PC-9 (cell line): ENCODE measurements at regions not wholly inside any gene's neighbourhood (a gene's known extent, or its start where the extent isn't known, plus 50 kb on each side); places are given as distances from the start of the nearest gene placed in this dataset.

Source experiments
- BruUV-seq: library from RNA; stranded (reverse); fragments of 400-500 nt; replicated peaks from 2 replicates; lab custom pipeline; 2021; lab: Mats Ljungman, UMichigan
- CTCF ChIA-PET: fragments of 300-600 bp; sonication (Branson Sonifier 250); formaldehyde crosslinking; loops from one replicate; lab custom pipeline; 2022; ENCODE audit warnings: antibody characterized with exemption; lab: Charles Lee
- POLR2A ChIA-PET: fragments of 300-600 bp; sonication (Branson Sonifier 250); formaldehyde crosslinking; loops from one replicate; lab custom pipeline; 2022; ENCODE audit warnings: antibody characterized with exemption; ENCODE audit not compliant: unreplicated experiment; lab: Charles Lee
- DNase-seq, 2 experiments: peaks; one replicate each; pipeline versions ENCODE4 v3.0.0 to v3.0.0-alpha.2; 2015 to 2022; ENCODE audit warnings: mixed read lengths in 1 of 2
- H2AFZ ChIP-seq: fragments of 200-600 bp; sonication (generic); 2 replicates; pipeline ENCODE4 v1.8.1; 2017; ENCODE audit warnings: antibody characterized with exemption
- H3F3A ChIP-seq: fragments of 200-600 bp; sonication (generic); 2 replicates; pipeline ENCODE4 v1.8.1; 2017; ENCODE audit warnings: antibody characterized with exemption, mild to moderate bottlenecking, low read depth; ENCODE audit not compliant: insufficient read depth
- H3K27ac ChIP-seq: fragments of 200-600 bp; sonication (generic); 2 replicates; pipeline ENCODE4 v1.6.1; 2016; ENCODE audit warnings: mixed run types
- H3K27me3 ChIP-seq: fragments of 200-600 bp; sonication (generic); 2 replicates; pipeline ENCODE4 v1.6.1; 2016; ENCODE audit warnings: low read depth, mixed run types; ENCODE audit not compliant: insufficient read depth
- H3K36me3 ChIP-seq: fragments of 200-600 bp; sonication (generic); 2 replicates; pipeline ENCODE4 v1.6.1; 2016; ENCODE audit warnings: low read depth, mixed run types
- H3K4me1 ChIP-seq: fragments of 200-600 bp; sonication (generic); replicated peaks from 2 replicates; pipeline ENCODE4 v1.6.1; 2016; ENCODE audit warnings: mixed run types; ENCODE audit not compliant: insufficient read depth
- H3K4me2 ChIP-seq: fragments of 200-600 bp; sonication (generic); 2 replicates; pipeline ENCODE4 v1.6.1; 2017; ENCODE audit warnings: mixed run types
- H3K4me3 ChIP-seq: fragments of 200-600 bp; sonication (generic); 2 replicates; pipeline ENCODE4 v1.6.1; 2016; ENCODE audit warnings: mixed run types
- H3K79me2 ChIP-seq: fragments of 200-600 bp; sonication (generic); 2 replicates; pipeline ENCODE4 v1.6.1; 2017; ENCODE audit warnings: low read depth, mixed run types
- H3K9me2 ChIP-seq: fragments of 200-600 bp; sonication (generic); 2 replicates; pipeline ENCODE4 v1.8.1; 2017; ENCODE audit warnings: mild to moderate bottlenecking; ENCODE audit not compliant: insufficient read depth
- H3K9me3 ChIP-seq: fragments of 200-600 bp; sonication (generic); 2 replicates; pipeline ENCODE4 v1.8.1; 2016; ENCODE audit warnings: low read depth; ENCODE audit not compliant: insufficient read depth
- H4K20me1 ChIP-seq: fragments of 200-600 bp; sonication (generic); 2 replicates; pipeline ENCODE4 v1.8.1; 2017; ENCODE audit not compliant: insufficient read depth
- CTCF ChIP-seq: fragments of 200-600 bp; sonication (generic); conservative IDR thresholded peaks from 2 replicates; pipeline ENCODE4 v1.6.1; 2017; ENCODE audit warnings: mixed run types, antibody characterized with exemption, mild to moderate bottlenecking, moderate library complexity
- EZH2 ChIP-seq: fragments of 200-600 bp; sonication (generic); IDR thresholded peaks from 2 replicates; pipeline ENCODE4 v1.8.0; 2017; ENCODE audit warnings: antibody characterized with exemption, low read depth
- intact Hi-C: fragments of 100-400 bp; cut with micrococcal nuclease; formaldehyde crosslinking; loops from one replicate; pipeline ENCODE4 v1.10.0; 2022; ENCODE audit not compliant: unreplicated experiment

GRCh38 chr13:86572115-86572514, 772.9 kb upstream of the SLITRK6 start:
- ChIA-PET POLR2A (no interaction called here), CTCF (no interaction called here)
- Histone ChIP-seq H2AFZ (no peak overlapping the region), H3K4me1 (no peaks in the 10 kb centered on the region), H4K20me1 (no peaks in the 10 kb centered on the region), H3K4me3 (no peak overlapping the region), H3K27me3 (no peaks in the 10 kb centered on the region), H3K27ac (no peak overlapping the region), H3K9me2 (no peaks in the 10 kb centered on the region; the same call in 1 of the 2 replicates), H3K36me3 (no peaks in the 10 kb centered on the region), H3K79me2 (no peaks in the 10 kb centered on the region), H3K4me2 (no peak overlapping the region), H3K9me3 (no peaks in the 10 kb centered on the region; the same call in 1 of the 2 replicates), H3F3A (no peaks in the 10 kb centered on the region)
- TF ChIP-seq EZH2 (no peak), CTCF (no peak)
- no TSS peak for BruUV-seq
- intact Hi-C loops, result no loop called here
- DNase-seq, result no peak

DNA sequence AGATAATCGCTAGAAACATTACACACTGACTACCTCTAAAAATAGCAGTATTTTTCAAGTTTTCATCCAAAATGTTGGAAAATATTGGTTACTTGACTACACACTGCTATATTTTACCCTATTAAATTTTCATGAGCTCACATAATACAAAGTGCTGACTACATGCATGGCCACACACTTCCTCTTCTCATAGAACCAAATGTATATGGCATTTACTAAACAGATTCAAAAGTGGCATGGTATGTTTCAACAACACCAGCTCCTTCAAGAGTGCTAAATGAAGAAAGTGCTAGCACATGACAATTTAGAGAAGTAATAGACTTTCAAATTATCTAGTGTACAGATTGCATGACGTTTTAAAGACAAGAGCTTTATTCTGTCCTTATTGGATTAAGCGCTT, 780.4 kb upstream of the SLITRK6 start:
- intact Hi-C loops, result no loop called here
- no peak for TF ChIP-seq CTCF
- TF ChIP-seq EZH2, result no peak
- no peaks in the 10 kb centered on the region for H3K27me3 ChIP-seq
- ChIA-PET POLR2A (no interaction called here), CTCF (no interaction called here)
- H3K4me1 ChIP-seq, result no peaks in the 10 kb centered on the region
- H4K20me1 ChIP-seq, result no peaks in the 10 kb centered on the region
- DNase-seq, result no peak
- H3K36me3 ChIP-seq, result no peaks in the 10 kb centered on the region
- no peaks in the 10 kb centered on the region; the same call in 1 of the 2 replicates for H3K9me2 ChIP-seq
- H3K9me3 ChIP-seq, result no peaks in the 10 kb centered on the region
- no TSS peak for BruUV-seq
- no peak overlapping the region for H2AFZ ChIP-seq
- no peak overlapping the region for H3K27ac ChIP-seq
- H3F3A ChIP-seq, result no peaks in the 10 kb centered on the region
- no peaks in the 10 kb centered on the region for H3K79me2 ChIP-seq
- no peak overlapping the region for H3K4me3 ChIP-seq
- H3K4me2 ChIP-seq, result no peak overlapping the region

- no TSS peak for BruUV-seq
Observed at GRCh38 chr13:86581706-86582105, 782.5 kb upstream of the SLITRK6 start.

More at GRCh38 chr13:86581706-86582105, 782.5 kb upstream of the SLITRK6 start:
- no peak overlapping the region for H3K4me3 ChIP-seq
- H3K36me3 ChIP-seq, result no peaks in the 10 kb centered on the region
- no peak for TF ChIP-seq CTCF
- TF ChIP-seq EZH2, result no peak
- H3K4me1 ChIP-seq, result no peaks in the 10 kb centered on the region
- no peaks in the 10 kb centered on the region for H3K9me3 ChIP-seq
- no peaks in the 10 kb centered on the region for H3F3A ChIP-seq
- no peaks in the 10 kb centered on the region for H3K79me2 ChIP-seq
- CTCF ChIA-PET, result no interaction called here
- no peaks in the 10 kb centered on the region for H4K20me1 ChIP-seq
- no peaks in the 10 kb centered on the region for H3K27me3 ChIP-seq
- H3K4me2 ChIP-seq, result no peak overlapping the region
- H3K9me2 ChIP-seq, result no peaks in the 10 kb centered on the region; the same call in 1 of the 2 replicates
- H2AFZ ChIP-seq, result no peak overlapping the region
- POLR2A ChIA-PET, result no interaction called here
- H3K27ac ChIP-seq, result no peak overlapping the region
- intact Hi-C loops, result no loop called here
- DNase-seq, result no peak
